SK-N-SH (cell line): ENCODE measurements at regions not wholly inside any gene's neighbourhood (a gene's known extent, or its start where the extent isn't known, plus 50 kb on each side); places are given as distances from the start of the nearest gene placed in this dataset.

Source experiments
- CTCF ChIA-PET: fragments of 300-600, 350-600 bp; formaldehyde crosslinking; extraction: SDS; loops from one replicate; lab custom pipeline; 2021; lab: Yijun Ruan, JAX
- POLR2A ChIA-PET: fragments of 350-600 bp; sonication (Branson Sonifier 250); formaldehyde crosslinking; extraction: SDS; loops from one replicate; lab custom pipeline; 2020; ENCODE audit warnings: antibody characterized with exemption, inconsistent platforms; lab: Yijun Ruan, JAX
- DNase-seq: peaks from one replicate; pipeline ENCODE4 v3.0.0; 2012
- H2AFZ ChIP-seq: fragments of 200-600 bp; sonication (generic); 2 replicates; pipeline ENCODE4 v1.8.1; 2016; ENCODE audit warnings: antibody characterized with exemption, mild to moderate bottlenecking, low read depth
- H3F3A ChIP-seq: fragments of 200-600 bp; sonication (generic); replicated peaks from 2 replicates; pipeline ENCODE3; 2016; ENCODE audit warnings: antibody characterized with exemption, mild to moderate bottlenecking; ENCODE audit not compliant: insufficient read depth
- H3K27ac ChIP-seq, 2 experiments: fragments of 200-500 bp in 1 of 2; fragments of 200-600 bp in 1 of 2; sonication (Bioruptor generic) in 1 of 2; sonication (generic), shearing (Covaris generic) in 1 of 2; 2 replicates each; pipeline versions ENCODE4 v1.5.1 to v1.6.1; 2014 to 2016; ENCODE audit warnings: low read depth in 2 of 2, inconsistent platforms in 1 of 2, low read length in 1 of 2, mild to moderate bottlenecking in 1 of 2, mixed read lengths in 1 of 2
- H3K27me3 ChIP-seq: fragments of 200-600 bp; sonication (generic), shearing (Covaris generic); 2 replicates; pipeline ENCODE4 v1.6.1; 2016; ENCODE audit warnings: mixed run types; ENCODE audit not compliant: insufficient read depth
- H3K36me3 ChIP-seq, 2 experiments: fragments of 200-500 bp in 1 of 2; fragments of 200-600 bp in 1 of 2; sonication (Bioruptor generic) in 1 of 2; sonication (generic) in 1 of 2; replicated peaks in 1 of 2; 2 replicates each; pipeline versions ENCODE3 to v1.5.1; 2014 to 2016; ENCODE audit warnings: low read length in 1 of 2, mild to moderate bottlenecking in 1 of 2; ENCODE audit not compliant: insufficient read depth in 2 of 2, control insufficient read depth in 1 of 2
- H3K4me1 ChIP-seq, 2 experiments: fragments of 200-500 bp in 1 of 2; fragments of 200-600 bp in 1 of 2; sonication (Bioruptor generic) in 1 of 2; sonication (generic), shearing (Covaris generic) in 1 of 2; 2 replicates each; pipeline versions ENCODE4 v1.5.1 to v1.6.1; 2014 to 2016; ENCODE audit warnings: low read depth in 1 of 2, low read length in 1 of 2, mixed run types in 1 of 2; ENCODE audit not compliant: insufficient read depth in 2 of 2, control insufficient read depth in 1 of 2
- H3K4me2 ChIP-seq: fragments of 200-600 bp; sonication (generic), shearing (Covaris generic); 2 replicates; pipeline ENCODE4 v1.6.1; 2017; ENCODE audit warnings: mixed run types
- H3K4me3 ChIP-seq, 2 experiments: fragments of 200-500 bp in 1 of 2; fragments of 200-600 bp in 1 of 2; sonication (Bioruptor generic) in 1 of 2; sonication (generic), shearing (Covaris generic) in 1 of 2; 2 replicates each; pipeline versions ENCODE4 v1.5.1 to v1.8.1; 2014 to 2016; ENCODE audit warnings: low read depth in 2 of 2, inconsistent platforms in 1 of 2, low read length in 1 of 2, mild to moderate bottlenecking in 1 of 2, mixed read lengths in 1 of 2, moderate library complexity in 1 of 2
- H3K79me2 ChIP-seq: fragments of 200-600 bp; sonication (generic); 2 replicates; pipeline ENCODE4 v1.8.1; 2017; ENCODE audit warnings: mild to moderate bottlenecking; ENCODE audit not compliant: insufficient read depth
- H3K9ac ChIP-seq: fragments of 200-600 bp; sonication (generic); 2 replicates; pipeline ENCODE4 v1.6.1; 2017; ENCODE audit warnings: mixed run types
- H3K9me2 ChIP-seq: fragments of 200-600 bp; sonication (generic); 2 replicates; pipeline ENCODE4 v1.6.1; 2017; ENCODE audit warnings: mixed run types
- H3K9me3 ChIP-seq: fragments of 200-600 bp; sonication (generic); 2 replicates; pipeline ENCODE4 v1.6.1; 2017; ENCODE audit warnings: mixed run types, mild to moderate bottlenecking, moderate library complexity
- H4K20me1 ChIP-seq: fragments of 200-600 bp; sonication (generic); 2 replicates; pipeline ENCODE4 v1.6.1; 2017; ENCODE audit warnings: mild to moderate bottlenecking, mixed run types; ENCODE audit not compliant: insufficient read depth
- ELF1 ChIP-seq: IDR thresholded peaks from 2 replicates; pipeline ENCODE4 v1.4.0; 2012
- EP300 ChIP-seq, 2 experiments: IDR thresholded peaks; 2 replicates each; pipeline versions ENCODE4 v1.4.0 to v1.6.1; 2012; ENCODE audit warnings: borderline replicate concordance in 1 of 2, low read depth in 1 of 2, low read length in 1 of 2
- FOSL2 ChIP-seq: IDR thresholded peaks from 2 replicates; pipeline ENCODE4 v1.4.0; 2012; ENCODE audit warnings: low read depth, mild to moderate bottlenecking, moderate library complexity, borderline replicate concordance
- JUND ChIP-seq: IDR thresholded peaks from 2 replicates; pipeline ENCODE4 v1.4.0; 2012
- MXI1 ChIP-seq: IDR thresholded peaks from 2 replicates; pipeline ENCODE4 v1.6.1; 2012; ENCODE audit warnings: mild to moderate bottlenecking, low read depth, low read length, improper control_type of control experiment
- NRF1 ChIP-seq: IDR thresholded peaks from 2 replicates; pipeline ENCODE4 v1.6.1; 2012; ENCODE audit warnings: low read depth, mild to moderate bottlenecking, low read length
- POLR2AphosphoS5 ChIP-seq: IDR thresholded peaks from 2 replicates; pipeline ENCODE4 v1.6.1; 2012; ENCODE audit warnings: low read depth, low read length
- RAD21 ChIP-seq: IDR thresholded peaks from 2 replicates; pipeline ENCODE4 v1.6.1; 2012; ENCODE audit warnings: mild to moderate bottlenecking, low read length
- RCOR1 ChIP-seq: fragments of 150-350 bp; IDR thresholded peaks from 2 replicates; pipeline ENCODE4 v1.6.1; 2017; ENCODE audit warnings: antibody characterized with exemption, low read length
- REST ChIP-seq: IDR thresholded peaks from 2 replicates; pipeline ENCODE4 v1.6.1; 2012; ENCODE audit warnings: mild to moderate bottlenecking, low read depth, low read length, moderate library complexity
- RFX5 ChIP-seq: IDR thresholded peaks from 2 replicates; pipeline ENCODE4 v1.6.1; 2012; ENCODE audit warnings: mild to moderate bottlenecking, improper control_type of control experiment, low read length
- SIN3A ChIP-seq: IDR thresholded peaks from 2 replicates; pipeline ENCODE4 v1.6.1; 2012; ENCODE audit warnings: low read depth, mild to moderate bottlenecking, low read length, moderate library complexity, borderline replicate concordance
- SMC3 ChIP-seq: IDR thresholded peaks from 2 replicates; pipeline ENCODE4 v1.6.1; 2012; ENCODE audit warnings: low read depth, low read length, improper control_type of control experiment
- TAF1 ChIP-seq: IDR thresholded peaks from 2 replicates; pipeline ENCODE4 v1.6.1; 2012; ENCODE audit warnings: low read depth, mild to moderate bottlenecking, low read length, moderate library complexity, borderline replicate concordance
- USF2 ChIP-seq: fragments of 150-350 bp; IDR thresholded peaks from 2 replicates; pipeline ENCODE4 v1.6.1; 2017; ENCODE audit warnings: antibody characterized with exemption, low read length, low read depth, borderline replicate concordance
- YY1 ChIP-seq: IDR thresholded peaks from 2 replicates; pipeline ENCODE4 v1.4.0; 2012; ENCODE audit warnings: low read depth, mild to moderate bottlenecking
- ZBTB33 ChIP-seq: IDR thresholded peaks from 2 replicates; pipeline ENCODE4 v1.4.0; 2012; ENCODE audit warnings: low read depth, borderline replicate concordance
- WGBS: methylation state at CpG from one replicate; pipeline ENCODE4 v1.1.6; 2017; ENCODE audit warnings: low lambda C conversion rate; 5-methylcytosine and 5-hydroxymethylcytosine counted together
- TF ChIP-seq, protein P1 (sequence below): fragments of 200-600 bp; sonication (generic); IDR thresholded peaks from 2 replicates; pipeline ENCODE4 v1.6.1; 2017; ENCODE audit warnings: antibody characterized with exemption, mild to moderate bottlenecking, moderate library complexity

DNA sequence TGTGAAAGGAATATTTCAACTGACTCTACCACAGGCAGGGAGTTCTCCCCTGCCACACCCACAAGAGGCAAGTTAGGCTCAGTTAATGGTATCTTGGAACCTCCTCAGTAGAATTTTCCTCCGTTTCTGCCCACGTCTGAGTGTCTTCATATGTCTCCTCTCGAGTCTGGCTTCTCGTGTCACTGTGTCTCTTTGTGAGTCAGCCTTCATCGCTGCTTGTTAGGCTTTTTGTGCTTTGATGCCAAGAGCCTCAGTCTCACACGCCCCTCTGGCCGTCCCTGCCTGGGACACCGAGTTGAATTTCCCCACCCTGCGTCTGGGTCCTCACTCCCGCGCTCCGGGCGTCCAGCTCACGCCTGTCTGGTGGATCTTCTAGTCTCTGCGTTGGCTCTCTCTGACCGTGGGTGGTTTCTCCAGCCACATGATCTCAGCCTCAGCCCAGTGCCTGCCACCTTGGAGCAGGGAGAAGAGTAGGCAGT, 125.7 kb upstream of the GADD45A start:
- H3K36me3 ChIP-seq, result no peaks in the 10 kb centered on the region
- no peaks in the 10 kb centered on the region for H4K20me1 ChIP-seq
- no peaks in the 10 kb centered on the region for H3K79me2 ChIP-seq
- H3K4me1 ChIP-seq, result peaks cover 0 to 6% of the 10 kb centered on the region in 2 experiments; a peak in 1 of 4 replicates
- H3K4me3 ChIP-seq, result no peak overlapping the region
- ChIA-PET CTCF (interaction anchor here (1.2 to 9.8 kb wide), 5 partner anchors 23 to 207 kb away, joined by 5 to 216 read pairs (median 19); no protein-coding TSS in a partner anchor), POLR2A (no interaction called here)
- DNase-seq, result no peak
- H3K9ac ChIP-seq, result no peak overlapping the region
- H3F3A ChIP-seq, result no peaks in the 10 kb centered on the region
- H3K9me2 ChIP-seq, result no peaks in the 10 kb centered on the region
- no peak overlapping the region for H3K4me2 ChIP-seq
- 68% methylated on average over 16 of the region's 16 CpGs for WGBS
- TF ChIP-seq SMC3 (no peak), YY1 (no peak), EP300 (IDR thresholded peaks at IDR 0.05; ENCODE audit: borderline replicate concordance in 1 of 2, low read depth in 1 of 2, low read length in 1 of 2) (no peak), MXI1 (no peak), REST (no peak), ZBTB33 (no peak), RCOR1 (no peak), SIN3A (no peak), ELF1 (no peak), TAF1 (no peak), RAD21 (no peak), RFX5 (no peak), FOSL2 (no peak), USF2 (no peak), JUND (no peak), POLR2AphosphoS5 (no peak), NRF1 (no peak)
- TF ChIP-seq, protein P1, sequence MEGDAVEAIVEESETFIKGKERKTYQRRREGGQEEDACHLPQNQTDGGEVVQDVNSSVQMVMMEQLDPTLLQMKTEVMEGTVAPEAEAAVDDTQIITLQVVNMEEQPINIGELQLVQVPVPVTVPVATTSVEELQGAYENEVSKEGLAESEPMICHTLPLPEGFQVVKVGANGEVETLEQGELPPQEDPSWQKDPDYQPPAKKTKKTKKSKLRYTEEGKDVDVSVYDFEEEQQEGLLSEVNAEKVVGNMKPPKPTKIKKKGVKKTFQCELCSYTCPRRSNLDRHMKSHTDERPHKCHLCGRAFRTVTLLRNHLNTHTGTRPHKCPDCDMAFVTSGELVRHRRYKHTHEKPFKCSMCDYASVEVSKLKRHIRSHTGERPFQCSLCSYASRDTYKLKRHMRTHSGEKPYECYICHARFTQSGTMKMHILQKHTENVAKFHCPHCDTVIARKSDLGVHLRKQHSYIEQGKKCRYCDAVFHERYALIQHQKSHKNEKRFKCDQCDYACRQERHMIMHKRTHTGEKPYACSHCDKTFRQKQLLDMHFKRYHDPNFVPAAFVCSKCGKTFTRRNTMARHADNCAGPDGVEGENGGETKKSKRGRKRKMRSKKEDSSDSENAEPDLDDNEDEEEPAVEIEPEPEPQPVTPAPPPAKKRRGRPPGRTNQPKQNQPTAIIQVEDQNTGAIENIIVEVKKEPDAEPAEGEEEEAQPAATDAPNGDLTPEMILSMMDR, result no peak
- no peak overlapping the region for H3K27ac ChIP-seq
- H3K9me3 ChIP-seq, result no peaks in the 10 kb centered on the region
- H3K27me3 ChIP-seq, result no peaks in the 10 kb centered on the region
- peak overlapping the region; percentile 27; the same call in 1 of the 2 replicates for H2AFZ ChIP-seq
